ENCODE measurements at regions not wholly inside any gene's neighbourhood (a gene's known extent, or its start where the extent isn't known, plus 50 kb on each side); places are given as distances from the start of the nearest gene placed in this dataset.

GRCh38 chr1:113281550-113281949, 108.8 kb upstream of the MAGI3 start:
- ChIA-PET CTCF (ENCODE audit: low intra/inter-chr PET ratio, low total read pairs) (no interaction called here), POLR2A (no interaction called here)
- Histone ChIP-seq H3K79me2 (ENCODE audit: insufficient read depth, low read length) (no peaks in the 10 kb centered on the region), H3K4me2 (ENCODE audit: low read depth, low read length) (no peak overlapping the region), H3K9me3 (ENCODE audit: low read length) (no peaks in the 10 kb centered on the region), H4K20me1 (ENCODE audit: insufficient read depth, low read length) (no peaks in the 10 kb centered on the region), H3K36me3 (replicated peaks in 1 of 2; ENCODE audit: control insufficient read depth in 1 of 2, insufficient read depth in 2 of 2, low read length in 2 of 2) (no peaks in the 10 kb centered on the region), H2AFZ (ENCODE audit: low read length) (no peak overlapping the region), H3K9ac (ENCODE audit: insufficient read depth, low read depth, low read length) (no peak overlapping the region), H3K27ac (ENCODE audit: extremely low read length, insufficient read depth, low read length) (no peak overlapping the region), H3K4me1 (ENCODE audit: insufficient read depth, low read length) (no peaks in the 10 kb centered on the region), H3K4me3 (replicated peaks in 1 of 3; ENCODE audit: insufficient read depth in 1 of 3, low read depth in 2 of 3, low read length in 3 of 3) (no peak overlapping the region), H3K27me3 (ENCODE audit: control insufficient read depth in 1 of 2, insufficient read depth in 2 of 2, low read length in 2 of 2) (no peaks in the 10 kb centered on the region)
- ATAC-seq (no peak), DNase-seq (ENCODE audit: low spot score) (no peak), FAIRE-seq (no peak)
- in situ Hi-C loops (cut with HindIII; ENCODE audit: extremely low pct_ligation_motif_present, low pct_unique_long_range_greater_than_20kb) = no loop called here
- intact Hi-C loops (cut with micrococcal nuclease; ENCODE audit: unreplicated experiment) = no loop called here
- no TSS peak for BruUV-seq (replicated peaks)
- TF ChIP-seq, protein P1, sequence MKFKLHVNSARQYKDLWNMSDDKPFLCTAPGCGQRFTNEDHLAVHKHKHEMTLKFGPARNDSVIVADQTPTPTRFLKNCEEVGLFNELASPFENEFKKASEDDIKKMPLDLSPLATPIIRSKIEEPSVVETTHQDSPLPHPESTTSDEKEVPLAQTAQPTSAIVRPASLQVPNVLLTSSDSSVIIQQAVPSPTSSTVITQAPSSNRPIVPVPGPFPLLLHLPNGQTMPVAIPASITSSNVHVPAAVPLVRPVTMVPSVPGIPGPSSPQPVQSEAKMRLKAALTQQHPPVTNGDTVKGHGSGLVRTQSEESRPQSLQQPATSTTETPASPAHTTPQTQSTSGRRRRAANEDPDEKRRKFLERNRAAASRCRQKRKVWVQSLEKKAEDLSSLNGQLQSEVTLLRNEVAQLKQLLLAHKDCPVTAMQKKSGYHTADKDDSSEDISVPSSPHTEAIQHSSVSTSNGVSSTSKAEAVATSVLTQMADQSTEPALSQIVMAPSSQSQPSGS (CRISPR knock-in tag; IDR thresholded peaks at IDR 0.05) = no peak
- TF ChIP-seq ZNF709 (CRISPR knock-in tag; IDR thresholded peaks at IDR 0.05) (no peak), SMAD9 (CRISPR knock-in tag; IDR thresholded peaks at IDR 0.05) (no peak), TEAD3 (CRISPR knock-in tag; optimal IDR thresholded peaks at IDR 0.05; ENCODE audit: borderline replicate concordance) (no peak), ZNF335 (CRISPR knock-in tag; IDR thresholded peaks at IDR 0.05) (no peak), ZNF280B (CRISPR knock-in tag; IDR thresholded peaks at IDR 0.05; ENCODE audit: borderline replicate concordance) (no peak), SRY (CRISPR knock-in tag; IDR thresholded peaks at IDR 0.05) (no peak), ZFP36 (IDR thresholded peaks at IDR 0.05; ENCODE audit: borderline replicate concordance, low read depth, low read length, partially characterized antibody) (no peak), ZNF460 (CRISPR knock-in tag; IDR thresholded peaks at IDR 0.05; ENCODE audit: borderline replicate concordance) (no peak), SKI (IDR thresholded peaks at IDR 0.05; ENCODE audit: partially characterized antibody) (no peak), KMT2B (CRISPR knock-in tag; IDR thresholded peaks at IDR 0.05) (no peak), ZNF558 (CRISPR knock-in tag; IDR thresholded peaks at IDR 0.05; ENCODE audit: borderline replicate concordance) (no peak)
- TF ChIP-seq, protein P2, sequence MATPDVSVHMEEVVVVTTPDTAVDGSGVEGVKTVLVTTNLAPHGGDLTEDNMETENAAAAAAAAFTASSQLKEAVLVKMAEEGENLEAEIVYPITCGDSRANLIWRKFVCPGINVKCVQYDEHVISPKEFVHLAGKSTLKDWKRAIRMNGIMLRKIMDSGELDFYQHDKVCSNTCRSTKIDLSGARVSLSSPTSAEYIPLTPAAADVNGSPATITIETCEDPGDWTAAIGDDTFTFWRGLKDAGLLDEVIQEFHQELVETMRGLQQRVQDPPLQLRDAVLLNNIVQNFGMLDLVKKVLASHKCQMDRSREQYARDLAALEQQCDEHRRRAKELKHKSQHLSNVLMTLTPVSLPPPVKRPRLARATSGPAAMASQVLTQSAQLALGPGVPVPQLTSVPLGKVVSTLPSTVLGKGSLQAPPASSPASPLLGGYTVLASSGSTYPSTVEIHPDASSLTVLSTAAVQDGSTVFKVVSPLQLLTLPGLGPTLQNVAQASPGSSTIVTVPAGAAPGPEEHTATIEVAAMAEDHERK (CRISPR knock-in tag; IDR thresholded peaks at IDR 0.05; ENCODE audit: low read depth) = no peak
- TF ChIP-seq, protein P3, sequence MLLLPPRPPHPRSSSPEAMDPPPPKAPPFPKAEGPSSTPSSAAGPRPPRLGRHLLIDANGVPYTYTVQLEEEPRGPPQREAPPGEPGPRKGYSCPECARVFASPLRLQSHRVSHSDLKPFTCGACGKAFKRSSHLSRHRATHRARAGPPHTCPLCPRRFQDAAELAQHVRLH (CRISPR knock-in tag; IDR thresholded peaks at IDR 0.05; ENCODE audit: borderline replicate concordance, low read depth) = no peak
- TF ChIP-seq, protein P4, sequence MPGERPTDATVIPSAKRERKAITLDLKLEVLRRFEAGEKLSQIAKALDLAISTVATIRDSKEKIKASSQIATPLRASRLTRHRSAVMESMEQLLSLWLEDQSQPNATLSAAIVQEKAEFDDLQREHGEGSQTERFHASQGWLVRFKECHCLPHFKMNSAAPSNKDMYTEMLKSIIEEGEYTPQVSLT (CRISPR knock-in tag; IDR thresholded peaks at IDR 0.05; ENCODE audit: borderline replicate concordance, low read depth) = no peak
